PC-3 (cell line): ENCODE measurements at regions not wholly inside any gene's neighbourhood (a gene's known extent, or its start where the extent isn't known, plus 50 kb on each side); places are given as distances from the start of the nearest gene placed in this dataset.

ENCODE experiments used
- ATAC-seq: fragments of 200-7000 bp; cut with Tn5 transposase; 2 replicates; pipeline ENCODE4 v1.9.1; 2020; ENCODE audit warnings: mild to moderate bottlenecking, moderate library complexity
- BruUV-seq: library from RNA; stranded (reverse); fragments of 400-500 nt; replicated peaks from 2 replicates; lab custom pipeline; 2021; lab: Mats Ljungman, UMichigan
- CTCF ChIA-PET: fragments of 300-600 bp; sonication (Branson Sonifier 250); formaldehyde crosslinking; loops from one replicate; lab custom pipeline; 2022; ENCODE audit warnings: antibody characterized with exemption; lab: Charles Lee
- POLR2A ChIA-PET: fragments of 300-600 bp; sonication (Branson Sonifier 250); formaldehyde crosslinking; loops from one replicate; lab custom pipeline; 2022; ENCODE audit warnings: antibody characterized with exemption; ENCODE audit not compliant: unreplicated experiment; lab: Charles Lee
- DNase-seq: peaks from one replicate; pipeline ENCODE4 v3.0.0-alpha.2; 2015
- H2AFZ ChIP-seq: fragments of 300-600 bp; sonication (generic); 2 replicates; pipeline ENCODE4 v1.6.0; 2016; ENCODE audit warnings: antibody characterized with exemption, low read length
- H3F3A ChIP-seq: fragments of 300-600 bp; sonication (generic); one replicate; pipeline ENCODE4 v1.6.0; 2017; ENCODE audit warnings: antibody characterized with exemption, low read length, control low read depth, mild to moderate bottlenecking; ENCODE audit not compliant: unreplicated experiment
- H3K27ac ChIP-seq: fragments of 300-600 bp; sonication (generic); 2 replicates; pipeline ENCODE4 v1.5.1; 2016; ENCODE audit warnings: mild to moderate bottlenecking, low read length
- H3K27me3 ChIP-seq: fragments of 300-600 bp; sonication (generic); 2 replicates; pipeline ENCODE4 v1.6.1; 2016; ENCODE audit warnings: low read length, mixed read lengths
- H3K36me3 ChIP-seq: fragments of 300-600 bp; sonication (generic); 2 replicates; pipeline ENCODE4 v1.6.1; 2016; ENCODE audit warnings: low read depth, mixed run types, low read length, mixed read lengths
- H3K4me1 ChIP-seq: fragments of 300-600 bp; sonication (generic); 2 replicates; pipeline ENCODE4 v1.5.1; 2016; ENCODE audit warnings: low read length; ENCODE audit not compliant: insufficient read depth
- H3K4me2 ChIP-seq: fragments of 300-600 bp; sonication (generic); 2 replicates; pipeline ENCODE4 v1.6.0; 2016; ENCODE audit warnings: low read length
- H3K4me3 ChIP-seq: fragments of 300-600 bp; sonication (generic); 2 replicates; pipeline ENCODE4 v1.5.1; 2016; ENCODE audit warnings: mild to moderate bottlenecking, low read length, mixed read lengths
- H3K79me2 ChIP-seq: fragments of 300-600 bp; sonication (generic); 2 replicates; pipeline ENCODE4 v1.6.1; 2017; ENCODE audit warnings: low read length, mixed read lengths
- H3K9ac ChIP-seq: fragments of 300-600 bp; sonication (generic); 2 replicates; pipeline ENCODE4 v1.6.0; 2016; ENCODE audit warnings: mild to moderate bottlenecking, low read length
- H3K9me2 ChIP-seq: fragments of 300-600 bp; sonication (generic); replicated peaks from 2 replicates; pipeline ENCODE4 v1.6.1; 2016; ENCODE audit warnings: mixed run types, low read length, mixed read lengths
- H3K9me3 ChIP-seq: fragments of 300-600 bp; sonication (generic); 2 replicates; pipeline ENCODE4 v1.6.1; 2016; ENCODE audit warnings: low read length, mixed read lengths
- H4K20me1 ChIP-seq: fragments of 300-600 bp; sonication (generic); 2 replicates; pipeline ENCODE4 v1.6.1; 2016; ENCODE audit warnings: low read length, mixed read lengths
- EZH2 ChIP-seq: fragments of 300-600 bp; sonication (generic); IDR thresholded peaks from one replicate; pipeline ENCODE4 v1.6.1; 2017; ENCODE audit warnings: antibody characterized with exemption, mild to moderate bottlenecking, low read length; ENCODE audit not compliant: unreplicated experiment
- EZH2phosphoT487 ChIP-seq: fragments of 300-600 bp; sonication (generic); IDR thresholded peaks from 2 replicates; pipeline ENCODE4 v1.6.1; 2018; ENCODE audit warnings: mild to moderate bottlenecking, antibody characterized with exemption, low read length, borderline replicate concordance
- intact Hi-C: fragments of 100-400 bp; cut with micrococcal nuclease; formaldehyde crosslinking; loops from 2 replicates; pipeline ENCODE4 v1.9.0; 2023
- TF ChIP-seq, protein P1 (sequence below): fragments of 300-600 bp; sonication (generic); conservative IDR thresholded peaks from 2 replicates; pipeline ENCODE4 v1.5.1; 2017; ENCODE audit warnings: antibody characterized with exemption, low read depth, mild to moderate bottlenecking, low read length

- H3K79me2 ChIP-seq, result no peaks in the 10 kb centered on the region
- H3K36me3 ChIP-seq, result no peaks in the 10 kb centered on the region
- TF ChIP-seq EZH2phosphoT487, result no peak
- TF ChIP-seq, protein P1, sequence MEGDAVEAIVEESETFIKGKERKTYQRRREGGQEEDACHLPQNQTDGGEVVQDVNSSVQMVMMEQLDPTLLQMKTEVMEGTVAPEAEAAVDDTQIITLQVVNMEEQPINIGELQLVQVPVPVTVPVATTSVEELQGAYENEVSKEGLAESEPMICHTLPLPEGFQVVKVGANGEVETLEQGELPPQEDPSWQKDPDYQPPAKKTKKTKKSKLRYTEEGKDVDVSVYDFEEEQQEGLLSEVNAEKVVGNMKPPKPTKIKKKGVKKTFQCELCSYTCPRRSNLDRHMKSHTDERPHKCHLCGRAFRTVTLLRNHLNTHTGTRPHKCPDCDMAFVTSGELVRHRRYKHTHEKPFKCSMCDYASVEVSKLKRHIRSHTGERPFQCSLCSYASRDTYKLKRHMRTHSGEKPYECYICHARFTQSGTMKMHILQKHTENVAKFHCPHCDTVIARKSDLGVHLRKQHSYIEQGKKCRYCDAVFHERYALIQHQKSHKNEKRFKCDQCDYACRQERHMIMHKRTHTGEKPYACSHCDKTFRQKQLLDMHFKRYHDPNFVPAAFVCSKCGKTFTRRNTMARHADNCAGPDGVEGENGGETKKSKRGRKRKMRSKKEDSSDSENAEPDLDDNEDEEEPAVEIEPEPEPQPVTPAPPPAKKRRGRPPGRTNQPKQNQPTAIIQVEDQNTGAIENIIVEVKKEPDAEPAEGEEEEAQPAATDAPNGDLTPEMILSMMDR, result no peak
- no peak for TF ChIP-seq EZH2
Measured at GRCh38 chr1:82686774-82687173, 886.0 kb downstream of the ADGRL2 start.

GRCh38 chr1:82646888-82647287, 846.2 kb downstream of the ADGRL2 start:
- Histone ChIP-seq H3K27me3 (no peaks in the 10 kb centered on the region), H3K27ac (no peak overlapping the region), H3K9me2 (no peaks in the 10 kb centered on the region), H3K9me3 (no peaks in the 10 kb centered on the region), H3F3A (no peaks in the 10 kb centered on the region), H2AFZ (no peak overlapping the region), H3K79me2 (no peaks in the 10 kb centered on the region), H3K4me2 (no peak overlapping the region), H3K36me3 (no peaks in the 10 kb centered on the region), H3K9ac (no peak overlapping the region), H3K4me1 (no peaks in the 10 kb centered on the region), H4K20me1 (no peaks in the 10 kb centered on the region), H3K4me3 (no peak overlapping the region)
- POLR2A ChIA-PET, result no interaction called here
- no peak for ATAC-seq
- intact Hi-C loops, result no loop called here
- DNase-seq, result no peak
- TF ChIP-seq, protein P1, result no peak
- TF ChIP-seq EZH2phosphoT487 (no peak), EZH2 (no peak)
- CTCF ChIA-PET, result no interaction called here
- BruUV-seq, result no TSS peak

More at GRCh38 chr1:82686774-82687173, 886.0 kb downstream of the ADGRL2 start:
- ChIA-PET CTCF (no interaction called here), POLR2A (no interaction called here)
- Histone ChIP-seq H3K4me3 (no peak overlapping the region), H3K4me2 (no peak overlapping the region), H3K27me3 (no peaks in the 10 kb centered on the region), H3F3A (no peaks in the 10 kb centered on the region), H3K27ac (no peak overlapping the region), H3K9ac (no peak overlapping the region), H4K20me1 (no peaks in the 10 kb centered on the region), H2AFZ (no peak overlapping the region), H3K4me1 (no peaks in the 10 kb centered on the region), H3K9me2 (no peaks in the 10 kb centered on the region), H3K9me3 (no peaks in the 10 kb centered on the region)
- no peak for ATAC-seq
- intact Hi-C loops, result no loop called here
- DNase-seq, result no peak
- no TSS peak for BruUV-seq

GRCh38 chr1:82646336-82646735, 845.6 kb downstream of the ADGRL2 start:
- Histone ChIP-seq H3K79me2 (no peaks in the 10 kb centered on the region), H2AFZ (no peak overlapping the region), H3K27me3 (no peaks in the 10 kb centered on the region), H3K4me3 (no peak overlapping the region), H3K36me3 (no peaks in the 10 kb centered on the region), H3K4me1 (no peaks in the 10 kb centered on the region), H4K20me1 (no peaks in the 10 kb centered on the region), H3K9ac (no peak overlapping the region), H3K9me2 (no peaks in the 10 kb centered on the region), H3K27ac (no peak overlapping the region), H3K4me2 (no peak overlapping the region), H3F3A (no peaks in the 10 kb centered on the region), H3K9me3 (no peaks in the 10 kb centered on the region)
- TF ChIP-seq EZH2phosphoT487, result no peak
- TF ChIP-seq, protein P1, result no peak
- TF ChIP-seq EZH2, result no peak
- POLR2A ChIA-PET, result no interaction called here
- DNase-seq (no peak), ATAC-seq (no peak)
- BruUV-seq, result no TSS peak
- intact Hi-C loops, result no loop called here
- CTCF ChIA-PET, result no interaction called here
